ENCODE measurements at regions not wholly inside any gene's neighbourhood (a gene's known extent, or its start where the extent isn't known, plus 50 kb on each side); places are given as distances from the start of the nearest gene placed in this dataset.

- H3K36me3 Mint-ChIP-seq (ENCODE audit: low read depth) = no peaks in the 10 kb centered on the region
- H3K27me3 Mint-ChIP-seq (ENCODE audit: low read depth) = no peaks in the 10 kb centered on the region
- no peak overlapping the region for H3K27ac Mint-ChIP-seq
- H3K4me1 Mint-ChIP-seq (ENCODE audit: low read depth) = peaks cover 2% of the 10 kb centered on the region
- DNase-seq (ENCODE audit: low spot score) = no peak
- no peaks in the 10 kb centered on the region for H3K9me3 Mint-ChIP-seq
- H3K4me3 Mint-ChIP-seq = no peak overlapping the region
Measured at GRCh38 chr1:5740865-5741860, 251.1 kb downstream of the NPHP4 start.

- Mint-ChIP-seq H3K27me3 (ENCODE audit: low read depth) (no peaks in the 10 kb centered on the region), H3K9me3 (no peaks in the 10 kb centered on the region), H3K4me3 (no peak overlapping the region), H3K36me3 (ENCODE audit: low read depth) (no peaks in the 10 kb centered on the region), H3K4me1 (ENCODE audit: low read depth) (peaks cover 2% of the 10 kb centered on the region), H3K27ac (no peak overlapping the region)
- DNase-seq (ENCODE audit: low spot score) = no peak
Measured at GRCh38 chr1:5740450-5740849, 251.8 kb downstream of the NPHP4 start.

- Mint-ChIP-seq H3K27ac (no peak overlapping the region), H3K4me1 (ENCODE audit: low read depth) (peaks cover 2% of the 10 kb centered on the region), H3K27me3 (ENCODE audit: low read depth) (no peaks in the 10 kb centered on the region), H3K36me3 (ENCODE audit: low read depth) (no peaks in the 10 kb centered on the region), H3K4me3 (no peak overlapping the region), H3K9me3 (no peaks in the 10 kb centered on the region)
- no peak for DNase-seq (ENCODE audit: low spot score)
Measured at GRCh38 chr1:5739561-5740078, 252.6 kb downstream of the NPHP4 start.

- Mint-ChIP-seq H3K36me3 (ENCODE audit: low read depth) (no peaks in the 10 kb centered on the region), H3K4me3 (no peak overlapping the region), H3K9me3 (no peaks in the 10 kb centered on the region), H3K27me3 (ENCODE audit: low read depth) (no peaks in the 10 kb centered on the region), H3K27ac (no peak overlapping the region), H3K4me1 (ENCODE audit: low read depth) (peaks cover 2% of the 10 kb centered on the region)
- no peak for DNase-seq (ENCODE audit: low spot score)
Measured at GRCh38 chr1:5738911-5739462, 253.2 kb downstream of the NPHP4 start.

GRCh38 chr1:5737081-5737480 is 255.1 kb downstream of the NPHP4 start:
- DNase-seq (ENCODE audit: low spot score) = no peak
- H3K4me3 Mint-ChIP-seq = no peak overlapping the region
- peaks cover 2% of the 10 kb centered on the region for H3K4me1 Mint-ChIP-seq (ENCODE audit: low read depth)
- no peaks in the 10 kb centered on the region for H3K36me3 Mint-ChIP-seq (ENCODE audit: low read depth)
- no peaks in the 10 kb centered on the region for H3K27me3 Mint-ChIP-seq (ENCODE audit: low read depth)
- H3K9me3 Mint-ChIP-seq = no peaks in the 10 kb centered on the region
- no peak overlapping the region for H3K27ac Mint-ChIP-seq

GRCh38 chr1:5734996-5735395 is 257.2 kb downstream of the NPHP4 start:
- Mint-ChIP-seq H3K27me3 (ENCODE audit: low read depth) (no peaks in the 10 kb centered on the region), H3K36me3 (ENCODE audit: low read depth) (no peaks in the 10 kb centered on the region), H3K9me3 (no peaks in the 10 kb centered on the region), H3K4me1 (ENCODE audit: low read depth) (peaks cover 1% of the 10 kb centered on the region), H3K27ac (no peak overlapping the region), H3K4me3 (no peak overlapping the region)
- no peak for DNase-seq (ENCODE audit: low spot score)

GRCh38 chr1:5734414-5734813 is 257.8 kb downstream of the NPHP4 start:
- H3K9me3 Mint-ChIP-seq = no peaks in the 10 kb centered on the region
- H3K27me3 Mint-ChIP-seq (ENCODE audit: low read depth) = no peaks in the 10 kb centered on the region
- H3K4me3 Mint-ChIP-seq = no peak overlapping the region
- DNase-seq (ENCODE audit: low spot score) = no peak
- no peaks in the 10 kb centered on the region for H3K4me1 Mint-ChIP-seq (ENCODE audit: low read depth)
- H3K36me3 Mint-ChIP-seq (ENCODE audit: low read depth) = no peaks in the 10 kb centered on the region
- H3K27ac Mint-ChIP-seq = no peak overlapping the region

- DNase-seq (ENCODE audit: low spot score) = no peak
- Mint-ChIP-seq H3K36me3 (ENCODE audit: low read depth) (no peaks in the 10 kb centered on the region), H3K9me3 (no peaks in the 10 kb centered on the region), H3K27me3 (ENCODE audit: low read depth) (no peaks in the 10 kb centered on the region), H3K4me3 (no peak overlapping the region), H3K27ac (no peak overlapping the region), H3K4me1 (ENCODE audit: low read depth) (no peaks in the 10 kb centered on the region)
Measured at GRCh38 chr1:5733596-5733995, 258.6 kb downstream of the NPHP4 start.

GRCh38 chr1:5731110-5731423 is 261.2 kb downstream of the NPHP4 start:
- H3K9me3 Mint-ChIP-seq = no peaks in the 10 kb centered on the region
- no peak for DNase-seq (ENCODE audit: low spot score)
- no peaks in the 10 kb centered on the region for H3K27me3 Mint-ChIP-seq (ENCODE audit: low read depth)
- H3K36me3 Mint-ChIP-seq (ENCODE audit: low read depth) = no peaks in the 10 kb centered on the region
- H3K4me3 Mint-ChIP-seq = no peak overlapping the region
- no peaks in the 10 kb centered on the region for H3K4me1 Mint-ChIP-seq (ENCODE audit: low read depth)
- no peak overlapping the region for H3K27ac Mint-ChIP-seq

GRCh38 chr1:5730272-5731109 is 261.7 kb downstream of the NPHP4 start:
- Mint-ChIP-seq H3K4me1 (ENCODE audit: low read depth) (no peaks in the 10 kb centered on the region), H3K27me3 (ENCODE audit: low read depth) (no peaks in the 10 kb centered on the region), H3K4me3 (no peak overlapping the region), H3K27ac (no peak overlapping the region), H3K36me3 (ENCODE audit: low read depth) (no peaks in the 10 kb centered on the region), H3K9me3 (no peaks in the 10 kb centered on the region)
- DNase-seq (ENCODE audit: low spot score) = no peak

GRCh38 chr1:5729636-5730145 is 262.5 kb downstream of the NPHP4 start:
- Mint-ChIP-seq H3K27ac (no peak overlapping the region), H3K9me3 (no peaks in the 10 kb centered on the region), H3K4me1 (ENCODE audit: low read depth) (no peaks in the 10 kb centered on the region), H3K27me3 (ENCODE audit: low read depth) (no peaks in the 10 kb centered on the region), H3K36me3 (ENCODE audit: low read depth) (no peaks in the 10 kb centered on the region), H3K4me3 (no peak overlapping the region)
- DNase-seq (ENCODE audit: low spot score) = no peak

- H3K36me3 Mint-ChIP-seq (ENCODE audit: low read depth) = no peaks in the 10 kb centered on the region
- DNase-seq (ENCODE audit: low spot score) = no peak
- H3K9me3 Mint-ChIP-seq = no peaks in the 10 kb centered on the region
- no peaks in the 10 kb centered on the region for H3K4me1 Mint-ChIP-seq (ENCODE audit: low read depth)
- H3K27ac Mint-ChIP-seq = no peak overlapping the region
- H3K27me3 Mint-ChIP-seq (ENCODE audit: low read depth) = no peaks in the 10 kb centered on the region
- H3K4me3 Mint-ChIP-seq = no peak overlapping the region
Measured at GRCh38 chr1:5728663-5729355, 263.4 kb downstream of the NPHP4 start.

- no peak overlapping the region for H3K4me3 Mint-ChIP-seq
- H3K36me3 Mint-ChIP-seq (ENCODE audit: low read depth) = no peaks in the 10 kb centered on the region
- H3K27me3 Mint-ChIP-seq (ENCODE audit: low read depth) = no peaks in the 10 kb centered on the region
- no peak for DNase-seq (ENCODE audit: low spot score)
- no peaks in the 10 kb centered on the region for H3K4me1 Mint-ChIP-seq (ENCODE audit: low read depth)
- no peaks in the 10 kb centered on the region for H3K9me3 Mint-ChIP-seq
- no peak overlapping the region for H3K27ac Mint-ChIP-seq
Measured at GRCh38 chr1:5727871-5728643, 264.2 kb downstream of the NPHP4 start.

Data from T-helper 2 cell treated with Interferon-gamma antibody and Interleukin-4, amounts not matched to agents 5 μg/mL and 100 μg/mL, for 36 hours (primary cell).